Kidney epithelial cell (primary cell): ENCODE measurements at regions not wholly inside any gene's neighbourhood (a gene's known extent, or its start where the extent isn't known, plus 50 kb on each side); places are given as distances from the start of the nearest gene placed in this dataset.
A peak's percentile ranks its signal among the peaks of the same experiment; 100 is the strongest.

ENCODE experiments used
- DNase-seq: peaks from one replicate; pipeline ENCODE4 v3.0.0-alpha.2; 2010; ENCODE audit warnings: low read depth
- H3K27me3 ChIP-seq: 2 replicates; pipeline ENCODE4 v1.6.0; 2011; ENCODE audit warnings: low read length; ENCODE audit not compliant: control insufficient read depth, insufficient read depth
- H3K36me3 ChIP-seq: 2 replicates; pipeline ENCODE4 v1.5.1; 2011; ENCODE audit warnings: low read length; ENCODE audit not compliant: control insufficient read depth, insufficient read depth
- H3K4me3 ChIP-seq: 2 replicates; pipeline ENCODE4 v1.5.1; 2011; ENCODE audit warnings: low read depth, mild to moderate bottlenecking, control low read depth, low read length
- TF ChIP-seq, protein P1 (sequence below): IDR thresholded peaks from 2 replicates; pipeline ENCODE4 v1.5.1; 2011; ENCODE audit warnings: mild to moderate bottlenecking, moderate library complexity, low read length, control low read depth, inconsistent platforms; ENCODE audit not compliant: insufficient read depth, poor library complexity, severe bottlenecking

DNA sequence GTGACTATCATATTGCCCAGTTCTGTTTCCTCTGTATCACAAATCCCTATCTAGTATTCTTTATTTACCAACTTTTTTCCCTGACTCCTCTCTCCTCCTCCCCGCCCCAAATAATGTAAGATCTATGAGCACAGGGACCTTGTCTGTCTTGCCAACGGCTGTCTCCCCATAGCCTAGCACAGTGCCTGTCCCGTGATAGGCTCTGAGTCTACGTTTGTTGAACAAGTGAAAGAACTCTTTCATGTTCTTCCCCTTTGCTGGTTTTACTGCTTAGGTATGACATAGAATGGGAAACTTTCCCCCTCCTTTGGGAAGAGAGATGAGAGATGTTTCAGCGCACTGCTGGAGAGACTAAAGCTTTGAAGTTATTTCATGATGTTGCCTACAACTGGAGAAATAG lies 367.0 kb downstream of the PRDM2 start:
- Histone ChIP-seq H3K27me3 (peaks cover 2% of the 10 kb centered on the region), H3K36me3 (no peaks in the 10 kb centered on the region), H3K4me3 (no peak overlapping the region)
- TF ChIP-seq, protein P1, sequence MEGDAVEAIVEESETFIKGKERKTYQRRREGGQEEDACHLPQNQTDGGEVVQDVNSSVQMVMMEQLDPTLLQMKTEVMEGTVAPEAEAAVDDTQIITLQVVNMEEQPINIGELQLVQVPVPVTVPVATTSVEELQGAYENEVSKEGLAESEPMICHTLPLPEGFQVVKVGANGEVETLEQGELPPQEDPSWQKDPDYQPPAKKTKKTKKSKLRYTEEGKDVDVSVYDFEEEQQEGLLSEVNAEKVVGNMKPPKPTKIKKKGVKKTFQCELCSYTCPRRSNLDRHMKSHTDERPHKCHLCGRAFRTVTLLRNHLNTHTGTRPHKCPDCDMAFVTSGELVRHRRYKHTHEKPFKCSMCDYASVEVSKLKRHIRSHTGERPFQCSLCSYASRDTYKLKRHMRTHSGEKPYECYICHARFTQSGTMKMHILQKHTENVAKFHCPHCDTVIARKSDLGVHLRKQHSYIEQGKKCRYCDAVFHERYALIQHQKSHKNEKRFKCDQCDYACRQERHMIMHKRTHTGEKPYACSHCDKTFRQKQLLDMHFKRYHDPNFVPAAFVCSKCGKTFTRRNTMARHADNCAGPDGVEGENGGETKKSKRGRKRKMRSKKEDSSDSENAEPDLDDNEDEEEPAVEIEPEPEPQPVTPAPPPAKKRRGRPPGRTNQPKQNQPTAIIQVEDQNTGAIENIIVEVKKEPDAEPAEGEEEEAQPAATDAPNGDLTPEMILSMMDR, result no peak
- DNase-seq, result no peak

DNA sequence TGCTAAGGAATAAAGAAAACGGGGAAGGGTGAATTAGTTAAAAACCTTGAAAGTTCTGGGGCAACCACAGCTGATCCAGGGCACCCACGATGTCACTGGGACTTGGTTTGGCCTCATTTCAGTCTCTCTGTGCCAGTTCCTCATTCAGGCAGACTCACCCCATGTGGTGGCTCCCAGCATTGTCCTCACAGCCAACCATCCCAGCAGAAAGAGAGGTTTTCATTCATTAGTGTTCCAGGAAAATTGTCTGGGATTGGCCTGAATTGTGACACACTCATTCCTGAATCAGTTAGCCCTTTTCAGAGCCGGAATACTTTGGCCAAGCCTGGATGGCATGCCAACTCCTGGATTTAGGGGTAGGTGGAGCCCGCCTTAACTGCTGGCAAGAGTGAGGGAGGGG lies 367.7 kb downstream of the PRDM2 start:
- no peak for DNase-seq
- TF ChIP-seq, protein P1, result no peak
- Histone ChIP-seq H3K4me3 (no peak overlapping the region), H3K27me3 (peaks cover 2% of the 10 kb centered on the region), H3K36me3 (no peaks in the 10 kb centered on the region)

DNA sequence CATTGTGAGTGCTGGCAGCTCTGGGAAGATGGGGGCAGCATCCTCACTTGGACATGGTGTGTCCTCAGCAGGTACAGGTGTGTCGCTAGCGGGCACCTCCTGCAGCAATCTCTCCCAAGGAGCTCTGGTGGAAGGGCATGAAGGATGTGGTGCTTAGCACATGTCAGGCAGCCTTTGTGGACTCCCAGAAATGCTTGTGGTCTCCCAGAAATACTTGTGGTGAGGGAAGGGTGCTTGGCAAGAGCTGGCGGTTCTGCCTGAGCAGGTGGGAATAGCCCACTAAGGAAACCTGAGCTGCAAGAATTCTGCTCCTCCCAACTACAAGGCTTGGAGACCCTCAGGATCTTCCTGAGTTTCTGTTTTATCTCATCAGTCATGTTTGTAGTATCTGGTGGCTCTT lies 371.6 kb downstream of the PRDM2 start:
- no peaks in the 10 kb centered on the region for H3K36me3 ChIP-seq
- peaks cover 2% of the 10 kb centered on the region for H3K27me3 ChIP-seq
- no peak overlapping the region for H3K4me3 ChIP-seq
- TF ChIP-seq, protein P1, result no peak
- peak; percentile 21 for DNase-seq

DNA sequence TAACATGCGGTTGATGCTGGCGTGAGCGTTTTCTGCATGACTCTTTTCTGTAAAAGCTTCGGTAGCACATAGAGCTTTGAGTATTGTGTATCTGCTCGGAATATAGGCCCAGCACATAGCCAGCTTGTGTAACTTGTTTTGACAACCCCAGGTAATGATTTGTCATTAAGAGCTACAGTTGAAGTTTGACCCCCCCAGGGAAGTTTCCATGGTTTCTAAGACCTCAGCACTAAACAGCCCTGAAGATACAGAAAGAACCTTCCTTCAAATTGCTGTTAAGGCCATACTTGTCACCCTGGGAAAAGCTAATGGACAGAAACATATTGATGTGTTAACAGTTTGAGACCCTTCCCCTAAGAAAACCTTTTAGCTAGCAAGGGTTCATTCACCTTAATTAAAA lies 380.7 kb downstream of the PRDM2 start:
- no peak for DNase-seq
- Histone ChIP-seq H3K36me3 (no peaks in the 10 kb centered on the region), H3K4me3 (no peak overlapping the region), H3K27me3 (no peaks in the 10 kb centered on the region)
- TF ChIP-seq, protein P1, result no peak

DNA sequence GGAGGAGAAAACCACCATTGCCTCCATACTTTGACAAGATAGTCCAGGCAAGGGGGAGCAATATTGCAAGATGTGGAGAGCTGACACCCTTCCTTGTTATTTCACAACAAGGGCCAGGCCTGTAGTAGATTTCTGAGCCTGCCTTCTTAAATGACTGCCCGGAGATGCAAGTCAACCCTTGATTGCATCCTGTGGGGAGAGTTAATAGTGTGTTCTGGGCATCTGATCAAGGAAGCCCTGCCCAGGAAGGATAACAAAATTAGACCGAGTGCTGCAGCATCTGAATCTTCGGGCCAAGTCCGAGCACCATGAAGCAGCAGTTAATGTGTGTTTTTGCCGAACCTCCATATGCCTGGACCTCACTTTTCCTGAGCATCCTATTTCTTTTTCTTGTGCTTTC lies 382.3 kb downstream of the PRDM2 start:
- Histone ChIP-seq H3K4me3 (no peak overlapping the region), H3K36me3 (no peaks in the 10 kb centered on the region), H3K27me3 (no peaks in the 10 kb centered on the region)
- TF ChIP-seq, protein P1, result no peak
- DNase-seq, result no peak

DNA sequence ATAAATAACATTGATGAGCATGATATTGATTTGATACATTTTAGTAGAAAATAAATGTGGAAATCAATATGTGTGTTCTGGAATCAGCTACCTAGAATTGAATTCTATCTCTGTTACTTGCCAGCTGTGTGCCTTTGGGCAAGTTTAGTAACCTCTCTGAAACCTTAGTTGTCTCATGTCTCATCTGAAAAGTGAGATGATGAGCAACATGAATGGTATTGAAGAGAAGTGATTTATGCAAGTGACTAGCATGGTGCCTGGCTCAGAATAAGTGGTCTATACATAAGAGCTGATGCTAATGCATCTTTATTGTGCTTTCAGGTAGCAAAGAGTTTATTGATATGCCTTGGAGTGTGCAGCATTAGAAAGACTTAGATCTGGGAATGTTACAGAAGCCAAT lies 383.3 kb downstream of the PRDM2 start:
- TF ChIP-seq, protein P1, result no peak
- no peak for DNase-seq
- no peaks in the 10 kb centered on the region for H3K36me3 ChIP-seq
- H3K27me3 ChIP-seq, result no peaks in the 10 kb centered on the region
- no peak overlapping the region for H3K4me3 ChIP-seq
